GM03348 (cell line): ENCODE measurements at regions not wholly inside any gene's neighbourhood (a gene's known extent, or its start where the extent isn't known, plus 50 kb on each side); places are given as distances from the start of the nearest gene placed in this dataset.
"Not testable (repeated sequence)": the region's sequence is repeated elsewhere in the genome, so short reads cannot be mapped to it uniquely, and the experiment has no call there.

Source experiments
- DNase-seq: peaks from one replicate; pipeline ENCODE4 v3.0.0; 2012; ENCODE audit warnings: low spot score

GRCh38 chr3:5545719-5546118 is 358.2 kb downstream of the EDEM1 start:
- no peak for DNase-seq

GRCh38 chr3:5553203-5553602 is 365.7 kb downstream of the EDEM1 start:
- no peak for DNase-seq

- no peak for DNase-seq
Measured at GRCh38 chr3:5554245-5554747, 366.8 kb downstream of the EDEM1 start.

GRCh38 chr3:5560199-5560598 is 372.7 kb downstream of the EDEM1 start:
- no peak for DNase-seq

- no peak for DNase-seq
Measured at GRCh38 chr3:5563537-5564277, 376.2 kb downstream of the EDEM1 start.

GRCh38 chr3:5564278-5564666 is 376.8 kb downstream of the EDEM1 start:
- DNase-seq = no peak

- DNase-seq = peak; percentile 5
Measured at GRCh38 chr3:5565026-5565425, 377.5 kb downstream of the EDEM1 start.

- DNase-seq = no peak
Measured at GRCh38 chr3:5567113-5567512, 379.6 kb downstream of the EDEM1 start.

- DNase-seq = no peak
Measured at GRCh38 chr3:5568451-5568850, 380.9 kb downstream of the EDEM1 start.

GRCh38 chr3:5569152-5569551 is 381.6 kb downstream of the EDEM1 start:
- no peak for DNase-seq

- DNase-seq = no peak
Measured at GRCh38 chr3:5572168-5572567, 384.7 kb downstream of the EDEM1 start.

- no peak for DNase-seq
Measured at GRCh38 chr3:5576277-5577011, 388.9 kb downstream of the EDEM1 start.

GRCh38 chr3:5579139-5579602 is 391.7 kb downstream of the EDEM1 start:
- DNase-seq = no peak

GRCh38 chr3:5579946-5580345 is 392.4 kb downstream of the EDEM1 start:
- DNase-seq = no peak

- no peak for DNase-seq
Measured at GRCh38 chr3:5580826-5581225, 393.3 kb downstream of the EDEM1 start.

- no peak for DNase-seq
Measured at GRCh38 chr3:5581743-5582142, 394.2 kb downstream of the EDEM1 start.

GRCh38 chr3:5583920-5584319 is 396.4 kb downstream of the EDEM1 start:
- no peak for DNase-seq

- no peak for DNase-seq
Measured at GRCh38 chr3:5585085-5585484, 397.6 kb downstream of the EDEM1 start.

- no peak for DNase-seq
Measured at GRCh38 chr3:5606884-5607472, 419.5 kb downstream of the EDEM1 start.

- DNase-seq = no peak
Measured at GRCh38 chr3:5607581-5607980, 420.1 kb downstream of the EDEM1 start.

GRCh38 chr3:5608971-5609370 is 421.5 kb downstream of the EDEM1 start:
- not testable (repeated sequence) for DNase-seq

GRCh38 chr3:5613599-5613998 is 426.1 kb downstream of the EDEM1 start:
- no peak for DNase-seq

GRCh38 chr3:5616873-5617272 is 429.4 kb downstream of the EDEM1 start:
- DNase-seq = no peak
